PC-3 (cell line): ENCODE measurements at regions not wholly inside any gene's neighbourhood (a gene's known extent, or its start where the extent isn't known, plus 50 kb on each side); places are given as distances from the start of the nearest gene placed in this dataset.

Experiments
- ATAC-seq: fragments of 200-7000 bp; cut with Tn5 transposase; 2 replicates; pipeline ENCODE4 v1.9.1; 2020; ENCODE audit warnings: mild to moderate bottlenecking, moderate library complexity
- BruUV-seq: library from RNA; stranded (reverse); fragments of 400-500 nt; replicated peaks from 2 replicates; lab custom pipeline; 2021; lab: Mats Ljungman, UMichigan
- CTCF ChIA-PET: fragments of 300-600 bp; sonication (Branson Sonifier 250); formaldehyde crosslinking; loops from one replicate; lab custom pipeline; 2022; ENCODE audit warnings: antibody characterized with exemption; lab: Charles Lee
- POLR2A ChIA-PET: fragments of 300-600 bp; sonication (Branson Sonifier 250); formaldehyde crosslinking; loops from one replicate; lab custom pipeline; 2022; ENCODE audit warnings: antibody characterized with exemption; ENCODE audit not compliant: unreplicated experiment; lab: Charles Lee
- DNase-seq: peaks from one replicate; pipeline ENCODE4 v3.0.0-alpha.2; 2015
- H2AFZ ChIP-seq: fragments of 300-600 bp; sonication (generic); 2 replicates; pipeline ENCODE4 v1.6.0; 2016; ENCODE audit warnings: antibody characterized with exemption, low read length
- H3F3A ChIP-seq: fragments of 300-600 bp; sonication (generic); one replicate; pipeline ENCODE4 v1.6.0; 2017; ENCODE audit warnings: antibody characterized with exemption, low read length, control low read depth, mild to moderate bottlenecking; ENCODE audit not compliant: unreplicated experiment
- H3K27ac ChIP-seq: fragments of 300-600 bp; sonication (generic); 2 replicates; pipeline ENCODE4 v1.5.1; 2016; ENCODE audit warnings: mild to moderate bottlenecking, low read length
- H3K27me3 ChIP-seq: fragments of 300-600 bp; sonication (generic); 2 replicates; pipeline ENCODE4 v1.6.1; 2016; ENCODE audit warnings: low read length, mixed read lengths
- H3K36me3 ChIP-seq: fragments of 300-600 bp; sonication (generic); 2 replicates; pipeline ENCODE4 v1.6.1; 2016; ENCODE audit warnings: low read depth, mixed run types, low read length, mixed read lengths
- H3K4me1 ChIP-seq: fragments of 300-600 bp; sonication (generic); 2 replicates; pipeline ENCODE4 v1.5.1; 2016; ENCODE audit warnings: low read length; ENCODE audit not compliant: insufficient read depth
- H3K4me2 ChIP-seq: fragments of 300-600 bp; sonication (generic); 2 replicates; pipeline ENCODE4 v1.6.0; 2016; ENCODE audit warnings: low read length
- H3K4me3 ChIP-seq: fragments of 300-600 bp; sonication (generic); 2 replicates; pipeline ENCODE4 v1.5.1; 2016; ENCODE audit warnings: mild to moderate bottlenecking, low read length, mixed read lengths
- H3K79me2 ChIP-seq: fragments of 300-600 bp; sonication (generic); 2 replicates; pipeline ENCODE4 v1.6.1; 2017; ENCODE audit warnings: low read length, mixed read lengths
- H3K9ac ChIP-seq: fragments of 300-600 bp; sonication (generic); 2 replicates; pipeline ENCODE4 v1.6.0; 2016; ENCODE audit warnings: mild to moderate bottlenecking, low read length
- H3K9me2 ChIP-seq: fragments of 300-600 bp; sonication (generic); replicated peaks from 2 replicates; pipeline ENCODE4 v1.6.1; 2016; ENCODE audit warnings: mixed run types, low read length, mixed read lengths
- H3K9me3 ChIP-seq: fragments of 300-600 bp; sonication (generic); 2 replicates; pipeline ENCODE4 v1.6.1; 2016; ENCODE audit warnings: low read length, mixed read lengths
- H4K20me1 ChIP-seq: fragments of 300-600 bp; sonication (generic); 2 replicates; pipeline ENCODE4 v1.6.1; 2016; ENCODE audit warnings: low read length, mixed read lengths
- EZH2 ChIP-seq: fragments of 300-600 bp; sonication (generic); IDR thresholded peaks from one replicate; pipeline ENCODE4 v1.6.1; 2017; ENCODE audit warnings: antibody characterized with exemption, mild to moderate bottlenecking, low read length; ENCODE audit not compliant: unreplicated experiment
- EZH2phosphoT487 ChIP-seq: fragments of 300-600 bp; sonication (generic); IDR thresholded peaks from 2 replicates; pipeline ENCODE4 v1.6.1; 2018; ENCODE audit warnings: mild to moderate bottlenecking, antibody characterized with exemption, low read length, borderline replicate concordance
- intact Hi-C: fragments of 100-400 bp; cut with micrococcal nuclease; formaldehyde crosslinking; loops from 2 replicates; pipeline ENCODE4 v1.9.0; 2023
- TF ChIP-seq, protein P1 (sequence below): fragments of 300-600 bp; sonication (generic); conservative IDR thresholded peaks from 2 replicates; pipeline ENCODE4 v1.5.1; 2017; ENCODE audit warnings: antibody characterized with exemption, low read depth, mild to moderate bottlenecking, low read length

DNA sequence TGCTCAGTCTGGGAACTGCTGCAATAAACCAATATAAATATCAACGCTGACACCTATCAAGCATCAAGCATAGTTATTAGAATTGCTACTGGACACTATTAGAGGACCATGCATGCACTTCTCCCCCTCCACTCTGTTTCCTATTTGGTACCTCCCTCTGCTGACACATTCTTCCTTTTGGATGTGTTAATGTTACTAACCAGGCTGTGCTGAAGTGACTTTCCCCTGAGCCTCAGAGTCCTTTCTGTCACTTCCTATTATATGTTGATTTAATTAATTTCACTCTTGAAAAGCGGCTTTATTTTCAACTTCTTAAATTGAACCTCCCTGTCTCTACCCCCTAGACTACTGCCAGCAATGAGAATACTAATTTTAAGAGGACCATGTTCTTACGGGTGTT is 379.1 kb downstream of the MCTP2 start:
- Histone ChIP-seq H3K27me3 (peaks cover 30% of the 10 kb centered on the region), H3K4me2 (no peak overlapping the region), H4K20me1 (no peaks in the 10 kb centered on the region), H3K4me3 (no peak overlapping the region), H3K9ac (no peak overlapping the region), H3K4me1 (no peaks in the 10 kb centered on the region), H3K36me3 (no peaks in the 10 kb centered on the region), H3K9me3 (no peaks in the 10 kb centered on the region), H3F3A (no peaks in the 10 kb centered on the region), H3K9me2 (no peaks in the 10 kb centered on the region), H2AFZ (no peak overlapping the region), H3K27ac (no peak overlapping the region), H3K79me2 (no peaks in the 10 kb centered on the region)
- no peak for TF ChIP-seq EZH2phosphoT487
- TF ChIP-seq EZH2, result no peak
- CTCF ChIA-PET, result no interaction called here
- ATAC-seq (no peak), DNase-seq (no peak)
- no TSS peak for BruUV-seq
- intact Hi-C loops, result no loop called here
- POLR2A ChIA-PET, result no interaction called here

DNA sequence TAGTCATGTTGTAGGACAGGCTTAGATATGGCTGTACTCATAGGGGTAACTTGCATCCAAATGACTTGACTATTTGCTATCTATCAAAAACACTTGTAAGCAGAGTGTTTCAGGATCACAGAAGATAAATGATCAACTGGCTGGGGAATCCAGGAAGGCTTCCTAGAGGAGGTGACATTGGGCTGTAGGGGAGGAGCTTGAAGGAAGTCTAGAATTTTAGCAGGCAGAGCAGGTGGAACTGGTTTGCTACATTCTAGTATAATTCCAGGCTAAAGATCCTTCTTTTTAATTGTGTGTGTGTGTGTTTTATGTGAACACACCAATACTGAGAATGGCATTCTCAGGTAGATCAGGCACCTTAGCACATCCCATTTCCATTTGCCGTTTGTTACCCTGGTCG is 380.3 kb downstream of the MCTP2 start:
- Histone ChIP-seq H2AFZ (no peak overlapping the region), H3K4me2 (no peak overlapping the region), H3K27me3 (peaks cover 26% of the 10 kb centered on the region), H3F3A (no peaks in the 10 kb centered on the region), H3K79me2 (no peaks in the 10 kb centered on the region), H3K27ac (no peak overlapping the region), H3K9me2 (no peaks in the 10 kb centered on the region), H3K4me3 (no peak overlapping the region), H3K9ac (no peak overlapping the region), H3K36me3 (no peaks in the 10 kb centered on the region), H4K20me1 (no peaks in the 10 kb centered on the region), H3K4me1 (no peaks in the 10 kb centered on the region), H3K9me3 (no peaks in the 10 kb centered on the region)
- DNase-seq (no peak), ATAC-seq (no peak)
- POLR2A ChIA-PET, result no interaction called here
- intact Hi-C loops, result no loop called here
- BruUV-seq, result no TSS peak
- CTCF ChIA-PET, result no interaction called here
- TF ChIP-seq EZH2phosphoT487 (no peak), EZH2 (no peak)

DNA sequence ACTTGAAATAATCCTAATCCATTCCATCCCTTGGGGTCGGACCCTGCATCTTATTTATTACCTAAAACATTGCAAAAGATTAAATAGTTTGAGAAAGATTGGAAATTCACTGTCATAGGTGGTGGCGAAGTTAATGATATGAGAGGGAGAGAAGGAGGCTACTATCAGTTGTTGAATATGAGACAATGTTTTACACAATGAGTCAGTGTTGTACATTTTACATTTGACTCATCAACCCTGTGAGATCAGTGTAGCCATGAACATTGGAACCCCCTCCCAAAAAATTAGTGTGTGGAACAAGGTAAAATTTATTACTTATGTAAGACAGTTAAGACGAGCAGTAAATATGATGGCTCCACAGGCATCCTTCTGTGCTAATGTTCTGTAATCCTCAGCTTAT is 384.3 kb downstream of the MCTP2 start:
- Histone ChIP-seq H3K4me3 (no peak overlapping the region), H4K20me1 (no peaks in the 10 kb centered on the region), H3K36me3 (no peaks in the 10 kb centered on the region), H2AFZ (no peak overlapping the region), H3K4me1 (no peaks in the 10 kb centered on the region), H3K79me2 (no peaks in the 10 kb centered on the region), H3K27me3 (peaks cover 8% of the 10 kb centered on the region; the same call in 1 of the 2 replicates), H3F3A (no peaks in the 10 kb centered on the region), H3K9ac (no peak overlapping the region), H3K9me3 (no peaks in the 10 kb centered on the region), H3K27ac (no peak overlapping the region), H3K4me2 (no peak overlapping the region), H3K9me2 (no peaks in the 10 kb centered on the region)
- intact Hi-C loops, result no loop called here
- BruUV-seq, result no TSS peak
- no peak for ATAC-seq
- no peak for DNase-seq
- ChIA-PET CTCF (no interaction called here), POLR2A (no interaction called here)
- TF ChIP-seq, protein P1, sequence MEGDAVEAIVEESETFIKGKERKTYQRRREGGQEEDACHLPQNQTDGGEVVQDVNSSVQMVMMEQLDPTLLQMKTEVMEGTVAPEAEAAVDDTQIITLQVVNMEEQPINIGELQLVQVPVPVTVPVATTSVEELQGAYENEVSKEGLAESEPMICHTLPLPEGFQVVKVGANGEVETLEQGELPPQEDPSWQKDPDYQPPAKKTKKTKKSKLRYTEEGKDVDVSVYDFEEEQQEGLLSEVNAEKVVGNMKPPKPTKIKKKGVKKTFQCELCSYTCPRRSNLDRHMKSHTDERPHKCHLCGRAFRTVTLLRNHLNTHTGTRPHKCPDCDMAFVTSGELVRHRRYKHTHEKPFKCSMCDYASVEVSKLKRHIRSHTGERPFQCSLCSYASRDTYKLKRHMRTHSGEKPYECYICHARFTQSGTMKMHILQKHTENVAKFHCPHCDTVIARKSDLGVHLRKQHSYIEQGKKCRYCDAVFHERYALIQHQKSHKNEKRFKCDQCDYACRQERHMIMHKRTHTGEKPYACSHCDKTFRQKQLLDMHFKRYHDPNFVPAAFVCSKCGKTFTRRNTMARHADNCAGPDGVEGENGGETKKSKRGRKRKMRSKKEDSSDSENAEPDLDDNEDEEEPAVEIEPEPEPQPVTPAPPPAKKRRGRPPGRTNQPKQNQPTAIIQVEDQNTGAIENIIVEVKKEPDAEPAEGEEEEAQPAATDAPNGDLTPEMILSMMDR, result no peak
- TF ChIP-seq EZH2 (no peak), EZH2phosphoT487 (no peak)

DNA sequence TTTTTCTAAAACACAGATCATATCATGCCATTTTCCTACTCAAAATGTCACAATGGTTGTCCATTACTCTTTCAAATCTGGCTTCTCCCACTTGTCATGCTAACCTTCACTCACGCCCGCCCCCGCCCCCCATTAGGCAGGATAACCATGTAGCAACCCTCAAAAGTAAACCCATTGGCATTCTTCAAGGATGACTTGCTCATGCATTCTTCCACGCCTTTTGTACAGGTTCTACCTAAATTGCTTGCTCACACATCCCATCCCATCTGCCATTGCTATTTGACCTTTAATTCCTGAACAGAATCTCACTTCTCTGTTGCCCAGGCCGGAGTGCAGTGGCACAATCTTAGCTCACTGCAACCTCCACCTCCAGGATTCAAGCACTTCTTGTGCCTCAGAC is 389.3 kb downstream of the MCTP2 start:
- BruUV-seq, result no TSS peak
- Histone ChIP-seq H3K9ac (no peak overlapping the region), H3K4me2 (no peak overlapping the region), H3K4me1 (no peaks in the 10 kb centered on the region), H3K9me3 (no peaks in the 10 kb centered on the region), H3K27me3 (no peaks in the 10 kb centered on the region), H3K36me3 (no peaks in the 10 kb centered on the region), H3K79me2 (no peaks in the 10 kb centered on the region), H3K27ac (no peak overlapping the region), H2AFZ (no peak overlapping the region), H3F3A (no peaks in the 10 kb centered on the region), H3K4me3 (no peak overlapping the region), H4K20me1 (no peaks in the 10 kb centered on the region), H3K9me2 (no peaks in the 10 kb centered on the region)
- intact Hi-C loops, result no loop called here
- ChIA-PET POLR2A (no interaction called here), CTCF (no interaction called here)
- TF ChIP-seq EZH2, result no peak
- TF ChIP-seq EZH2phosphoT487, result no peak
- TF ChIP-seq, protein P1, result no peak
- ATAC-seq, result no peak
- DNase-seq, result no peak
